ENCODE measurements at regions not wholly inside any gene's neighbourhood (a gene's known extent, or its start where the extent isn't known, plus 50 kb on each side); places are given as distances from the start of the nearest gene placed in this dataset.

- DNase-seq (ENCODE audit: low spot score), result no peak
Observed at GRCh38 chr5:14983666-14984441, 112.3 kb upstream of the ANKH start.

- DNase-seq (ENCODE audit: low spot score), result no peak
Observed at GRCh38 chr5:14980698-14981097, 109.1 kb upstream of the ANKH start.

GRCh38 chr5:14977058-14977685 is 105.6 kb upstream of the ANKH start:
- DNase-seq (ENCODE audit: low spot score), result no peak

- DNase-seq (ENCODE audit: low spot score), result no peak
Observed at GRCh38 chr5:14976486-14976885, 104.9 kb upstream of the ANKH start.

- DNase-seq (ENCODE audit: low spot score), result no peak
Observed at GRCh38 chr5:14971873-14972272, 100.3 kb upstream of the ANKH start.

GRCh38 chr5:14968796-14969195 is 97.2 kb upstream of the ANKH start:
- no peak for DNase-seq (ENCODE audit: low spot score)

GRCh38 chr5:14967166-14967565 is 95.6 kb upstream of the ANKH start:
- DNase-seq (ENCODE audit: low spot score), result no peak

GRCh38 chr5:14965815-14966214 is 94.2 kb upstream of the ANKH start:
- DNase-seq (ENCODE audit: low spot score), result no peak

- DNase-seq (ENCODE audit: low spot score), result no peak
Observed at GRCh38 chr5:14962604-14963003, 91.0 kb upstream of the ANKH start.

GRCh38 chr5:14960120-14960462 is 88.5 kb upstream of the ANKH start:
- no peak for DNase-seq (ENCODE audit: low spot score)

- DNase-seq (ENCODE audit: low spot score), result no peak
Observed at GRCh38 chr5:14959399-14960119, 88.0 kb upstream of the ANKH start.

- DNase-seq (ENCODE audit: low spot score), result no peak
Observed at GRCh38 chr5:14958188-14958587, 86.6 kb upstream of the ANKH start.

GRCh38 chr5:14956423-14957046 is 85.0 kb upstream of the ANKH start:
- no peak for DNase-seq (ENCODE audit: low spot score)

GRCh38 chr5:14954616-14955343 is 83.2 kb upstream of the ANKH start:
- DNase-seq (ENCODE audit: low spot score), result no peak

GRCh38 chr5:14954216-14954615 is 82.6 kb upstream of the ANKH start:
- DNase-seq (ENCODE audit: low spot score), result no peak

GRCh38 chr5:14953075-14953607 is 81.6 kb upstream of the ANKH start:
- DNase-seq (ENCODE audit: low spot score), result no peak

GRCh38 chr5:14948383-14948782 is 76.8 kb upstream of the ANKH start:
- no peak for DNase-seq (ENCODE audit: low spot score)

GRCh38 chr5:14946815-14947620 is 75.4 kb upstream of the ANKH start:
- no peak for DNase-seq (ENCODE audit: low spot score)

- no peak for DNase-seq (ENCODE audit: low spot score)
Observed at GRCh38 chr5:14945450-14945849, 73.9 kb upstream of the ANKH start.

GRCh38 chr5:14944996-14945395 is 73.4 kb upstream of the ANKH start:
- no peak for DNase-seq (ENCODE audit: low spot score)

GRCh38 chr5:14944350-14944739 is 72.8 kb upstream of the ANKH start:
- DNase-seq (ENCODE audit: low spot score), result peak; percentile 57
